Activated CD8-positive, alpha-beta memory T cell treated with anti-CD3 and anti-CD28 coated beads, Interleukin-2, amount 50 U/mL, for 24 hours (primary cell): ENCODE measurements at regions not wholly inside any gene's neighbourhood (a gene's known extent, or its start where the extent isn't known, plus 50 kb on each side); places are given as distances from the start of the nearest gene placed in this dataset.

ENCODE experiments used
- DNase-seq: peaks from one replicate; pipeline ENCODE4 v3.0.0-alpha.2; 2020; ENCODE audit errors: extremely low read depth

DNA sequence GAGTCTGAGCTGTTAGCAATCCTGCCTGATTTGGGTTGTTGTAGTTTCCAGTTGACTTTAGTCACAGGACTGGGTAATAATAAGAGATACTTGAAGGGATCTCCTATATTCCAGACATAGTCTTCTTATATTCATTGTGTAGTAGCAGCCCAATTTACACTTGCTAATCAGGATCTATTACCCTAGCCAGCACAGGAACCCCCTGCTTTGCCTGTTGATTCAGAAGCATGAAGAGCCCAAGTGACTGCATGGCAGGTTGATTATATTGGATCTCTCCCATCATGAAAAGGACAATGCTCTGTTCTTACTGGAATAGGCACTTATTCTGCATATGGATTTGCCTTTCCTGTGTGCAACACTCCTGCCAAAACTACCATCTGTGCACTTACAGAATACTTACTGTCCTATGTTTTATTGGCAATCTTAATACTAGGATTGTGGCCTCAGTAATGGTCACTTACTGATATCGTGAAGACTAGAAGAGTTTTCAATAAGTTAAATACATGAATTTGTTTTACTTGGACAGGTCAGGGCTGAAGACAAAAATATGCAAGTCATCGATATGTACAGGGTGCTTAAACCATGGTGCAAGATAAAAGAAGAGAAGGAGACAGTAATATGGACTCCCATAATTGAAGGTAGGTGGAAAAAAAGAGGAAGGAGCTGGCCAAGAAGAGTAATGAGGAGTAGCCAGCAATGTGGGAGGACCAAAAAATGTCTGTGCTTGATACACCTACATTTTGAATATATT is 304.1 kb downstream of the MCTP2 start:
- no peak for DNase-seq

DNA sequence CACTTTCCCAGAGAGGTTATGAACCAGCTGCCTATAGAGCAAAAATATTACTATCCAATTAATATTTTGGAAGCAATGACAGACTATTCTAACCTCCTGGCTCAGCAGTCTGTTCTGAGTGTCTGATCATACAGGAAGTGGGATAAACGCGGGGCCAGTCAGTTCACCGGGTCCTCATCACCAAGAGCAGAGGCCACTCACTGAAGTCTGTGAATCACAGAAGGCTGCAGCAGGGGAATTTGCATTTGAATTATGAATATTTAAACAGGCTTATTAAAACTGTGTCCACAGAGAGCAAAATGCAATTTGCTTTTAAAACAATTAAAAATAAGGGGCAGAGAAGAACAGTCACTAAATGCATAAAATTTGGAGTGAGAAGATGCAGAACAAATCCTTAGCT is 305.2 kb downstream of the MCTP2 start:
- no peak for DNase-seq

DNA sequence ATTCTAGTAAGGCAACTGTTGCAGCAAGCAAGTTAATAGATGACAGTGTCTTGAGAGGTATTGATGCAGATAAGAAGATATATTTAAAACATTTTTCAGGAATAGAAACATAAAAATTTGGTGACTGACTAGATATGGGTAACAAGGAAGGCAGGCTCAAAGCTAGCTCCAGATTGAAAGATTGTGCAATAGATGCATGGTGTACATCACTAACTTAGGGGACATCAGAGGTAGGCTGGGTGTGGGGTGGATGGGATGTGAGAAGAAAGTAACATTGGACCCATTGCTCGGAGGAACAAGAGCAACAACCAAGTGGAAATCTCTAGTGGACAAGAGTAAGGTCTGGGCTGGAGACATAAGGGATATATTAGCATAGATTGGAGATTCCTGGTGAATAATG is 306.9 kb downstream of the MCTP2 start:
- no peak for DNase-seq

DNA sequence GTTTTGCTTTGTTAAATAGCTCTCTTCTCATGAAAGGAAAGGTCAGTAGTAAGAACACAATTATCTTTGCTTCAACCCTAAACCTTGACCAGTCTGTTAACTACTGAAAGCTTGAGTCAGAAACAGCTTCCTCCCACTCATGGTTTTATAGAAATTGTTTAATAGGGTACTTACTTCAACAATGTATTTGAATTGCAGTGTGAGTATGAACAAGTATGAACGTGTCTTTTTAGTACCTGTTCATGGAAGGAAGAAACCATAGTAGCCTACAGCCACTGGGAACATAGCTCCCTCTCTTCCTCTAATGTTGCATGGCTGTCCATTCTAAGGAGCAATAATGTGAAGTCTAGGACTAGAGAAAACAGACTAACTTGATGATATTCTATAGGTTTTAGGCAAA is 311.0 kb downstream of the MCTP2 start:
- no peak for DNase-seq

DNA sequence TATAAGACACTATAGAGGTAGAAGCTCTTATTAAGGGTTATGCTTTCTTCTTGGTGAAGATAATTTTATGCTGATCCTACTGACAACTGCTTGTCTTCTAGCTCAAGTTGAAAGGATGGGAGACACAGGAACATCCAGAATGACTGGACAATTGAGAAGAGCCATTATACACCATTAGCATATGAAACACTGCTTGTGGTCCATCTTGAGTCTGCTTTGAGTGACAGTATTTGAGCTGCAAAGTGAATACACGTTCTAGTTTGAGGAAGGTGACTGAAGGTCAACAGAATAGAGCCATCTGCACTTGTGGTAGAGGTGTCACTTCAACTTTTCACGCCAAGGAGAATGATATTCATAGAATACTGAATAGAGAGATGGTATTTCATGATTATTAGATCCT is 315.4 kb downstream of the MCTP2 start:
- no peak for DNase-seq

DNA sequence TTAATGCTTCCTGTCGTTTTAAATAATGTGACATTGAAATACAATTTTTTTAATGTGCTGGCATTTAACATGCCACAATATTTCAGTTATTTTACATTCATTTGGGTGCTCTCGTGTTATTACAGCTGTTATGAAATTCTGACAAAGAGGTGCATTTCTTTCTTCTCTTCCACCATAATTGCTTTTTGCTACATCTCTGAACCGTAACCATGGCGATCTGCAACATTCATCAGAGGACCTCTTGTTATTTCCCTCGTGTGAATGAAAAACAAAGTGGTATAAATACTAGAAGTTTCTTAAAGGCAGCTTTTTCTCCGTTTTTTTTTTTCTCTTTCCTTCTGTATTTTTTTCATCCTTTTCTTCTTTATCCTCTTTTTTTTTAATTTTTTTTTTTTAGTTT is 316.4 kb downstream of the MCTP2 start:
- no peak for DNase-seq

DNA sequence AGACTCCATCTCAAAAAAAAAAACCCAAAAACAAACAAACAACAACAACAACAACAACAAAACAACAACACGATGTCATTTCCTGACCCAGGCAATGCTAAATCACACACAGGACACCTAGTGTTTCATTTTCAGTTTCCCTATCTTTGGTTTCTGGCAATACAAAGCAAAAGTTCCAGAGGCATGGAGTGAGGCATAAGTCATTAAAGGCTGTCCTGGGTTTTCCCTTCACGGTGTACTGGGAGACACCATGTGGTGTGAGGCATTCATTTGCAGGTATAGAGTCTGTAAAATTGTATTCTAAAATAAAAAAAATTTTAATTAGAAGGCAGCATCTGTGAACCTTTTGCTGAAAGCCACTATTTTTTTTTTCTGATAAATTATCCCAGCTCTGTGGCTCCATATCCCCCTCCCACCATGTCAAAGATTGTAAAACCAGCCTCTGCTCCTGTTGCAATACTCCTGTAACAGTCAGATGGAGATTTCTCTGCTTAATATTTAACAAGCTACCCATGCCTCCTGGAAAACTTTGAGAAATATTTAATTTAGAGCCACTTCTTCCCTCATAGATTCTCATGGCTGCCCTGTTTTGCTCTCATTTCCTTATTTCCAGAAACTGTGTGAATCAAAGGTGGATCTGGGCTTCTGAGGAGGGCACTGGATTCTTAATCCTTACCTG is 324.6 kb downstream of the MCTP2 start:
- DNase-seq: no peak

DNA sequence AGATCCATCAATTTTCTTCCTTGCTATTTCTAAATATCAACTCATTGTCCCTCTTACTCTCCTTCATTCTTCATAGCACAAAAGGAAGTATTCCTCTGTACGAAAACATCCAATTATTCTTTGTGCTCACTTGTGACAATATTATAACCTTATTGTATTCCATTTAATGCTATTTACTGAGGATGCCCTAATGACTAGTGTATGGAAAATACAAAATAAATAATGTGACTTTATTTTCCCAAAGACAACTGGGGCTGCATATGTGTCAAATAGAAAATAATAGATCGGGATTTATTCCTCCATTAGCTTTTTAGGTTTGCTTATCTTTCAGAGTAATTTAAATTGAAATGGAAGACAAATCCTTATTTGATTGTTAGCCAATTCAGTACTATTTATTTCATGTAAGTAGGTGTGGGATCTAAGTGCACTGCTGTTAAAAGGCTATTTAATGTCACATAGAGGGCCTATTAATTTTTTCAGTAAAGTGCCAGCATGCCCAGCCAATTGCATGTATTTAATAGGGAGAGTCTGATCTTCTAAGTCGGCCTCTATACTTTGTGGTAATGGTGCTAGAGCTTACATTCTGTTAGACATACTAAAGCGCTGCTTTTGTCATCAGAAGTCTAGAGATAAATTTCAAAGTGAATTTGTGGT is 329.8 kb downstream of the MCTP2 start:
- no peak for DNase-seq

DNA sequence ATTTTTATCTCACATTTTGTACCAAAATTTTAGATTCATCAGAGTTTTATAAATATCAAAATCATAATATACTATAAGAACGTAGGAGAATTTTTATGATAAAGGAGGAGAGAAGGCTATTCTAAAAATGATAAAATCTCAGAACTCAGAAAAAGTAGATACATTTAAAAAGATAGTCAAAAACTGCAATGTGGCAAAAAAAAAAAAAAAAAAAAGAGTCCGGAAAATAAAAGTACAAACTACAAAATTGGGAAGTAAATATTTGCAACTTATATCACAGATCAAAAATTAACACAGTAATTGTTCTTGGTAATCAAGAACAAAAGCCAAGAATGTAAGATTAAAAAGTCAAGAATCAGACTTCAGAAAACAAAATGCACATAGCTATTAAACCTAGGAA is 332.1 kb downstream of the MCTP2 start:
- no peak for DNase-seq

DNA sequence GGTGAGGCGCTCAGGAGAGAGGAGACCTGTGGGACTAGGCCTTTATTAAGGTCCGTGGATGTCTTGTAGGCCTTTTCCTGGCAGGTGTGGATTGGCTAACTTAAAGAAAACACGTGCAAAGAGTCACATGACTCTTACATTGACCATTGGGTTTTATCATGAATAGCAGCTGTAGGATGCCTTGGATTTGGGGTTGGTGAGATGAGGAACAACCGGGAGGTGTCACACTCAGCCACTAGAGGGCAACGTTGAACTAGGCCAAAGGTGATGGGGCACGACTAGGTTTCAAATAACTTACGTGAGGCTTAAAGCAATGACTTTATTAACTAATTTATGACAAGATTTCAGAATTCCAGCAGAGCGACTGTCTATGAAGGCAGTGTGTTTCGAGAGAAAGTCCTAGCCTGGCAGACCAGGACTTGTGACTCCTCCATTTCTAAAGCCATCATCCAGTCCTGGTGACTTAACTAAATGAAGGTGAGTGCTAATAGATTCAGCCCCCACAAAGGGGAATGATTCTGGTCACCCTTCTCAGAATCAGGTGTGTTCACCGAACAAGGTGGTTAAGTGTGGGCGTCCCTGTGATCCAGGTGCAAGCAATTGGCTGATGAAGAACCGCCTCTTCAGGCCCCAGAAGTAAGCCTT is 345.6 kb downstream of the MCTP2 start:
- DNase-seq: no peak

DNA sequence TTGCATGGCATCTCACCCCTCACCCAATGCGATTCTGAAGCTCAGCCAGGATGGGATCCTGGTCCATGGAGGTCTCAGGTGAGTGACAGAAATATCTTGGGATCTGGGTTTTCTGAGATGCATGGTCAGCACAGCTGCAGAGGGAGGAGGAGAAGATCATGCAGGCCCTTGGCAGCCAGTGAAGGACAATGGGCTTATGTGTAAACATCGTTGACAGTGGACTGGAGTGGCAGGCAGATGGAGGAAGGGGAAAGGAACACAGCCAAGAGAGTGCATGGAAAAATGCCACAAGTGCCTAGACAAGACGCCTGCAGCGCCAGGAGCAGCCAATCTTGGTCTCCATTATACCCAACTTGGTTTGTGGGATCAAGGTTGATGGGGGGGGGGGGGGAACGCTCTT is 347.9 kb downstream of the MCTP2 start:
- DNase-seq: no peak

DNA sequence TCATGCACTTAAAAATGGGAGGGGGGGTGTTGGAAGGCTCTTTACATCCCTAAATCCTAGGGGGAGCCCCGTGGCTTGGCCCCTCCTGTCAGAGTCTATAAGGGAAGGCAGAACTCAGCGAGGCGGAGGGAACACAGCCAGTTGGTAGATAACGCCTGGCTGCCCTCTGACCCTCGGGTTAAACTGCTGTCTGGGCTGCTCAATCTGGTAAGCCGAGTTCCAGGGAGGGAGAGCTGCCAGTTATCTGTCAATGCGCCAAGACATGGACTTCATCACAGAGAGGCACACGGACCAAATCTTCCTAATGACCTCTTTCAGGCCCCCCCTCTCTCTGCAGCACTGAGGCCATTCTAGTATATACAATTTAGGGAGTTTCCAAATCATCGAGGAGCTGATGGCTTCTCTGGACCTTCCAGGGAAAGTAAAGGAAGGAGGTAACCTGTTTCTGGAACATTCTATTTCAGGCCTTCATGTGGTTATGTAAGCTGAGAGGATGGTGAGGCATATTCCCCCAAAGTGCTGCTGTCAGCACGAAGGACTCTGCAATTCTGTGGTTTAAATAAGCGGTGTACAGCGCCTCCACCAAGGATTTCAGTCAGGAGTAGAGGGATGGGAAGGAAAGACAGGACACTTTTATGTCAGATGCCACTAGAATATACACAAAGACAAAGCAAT is 349.0 kb downstream of the MCTP2 start:
- DNase-seq: no peak

DNA sequence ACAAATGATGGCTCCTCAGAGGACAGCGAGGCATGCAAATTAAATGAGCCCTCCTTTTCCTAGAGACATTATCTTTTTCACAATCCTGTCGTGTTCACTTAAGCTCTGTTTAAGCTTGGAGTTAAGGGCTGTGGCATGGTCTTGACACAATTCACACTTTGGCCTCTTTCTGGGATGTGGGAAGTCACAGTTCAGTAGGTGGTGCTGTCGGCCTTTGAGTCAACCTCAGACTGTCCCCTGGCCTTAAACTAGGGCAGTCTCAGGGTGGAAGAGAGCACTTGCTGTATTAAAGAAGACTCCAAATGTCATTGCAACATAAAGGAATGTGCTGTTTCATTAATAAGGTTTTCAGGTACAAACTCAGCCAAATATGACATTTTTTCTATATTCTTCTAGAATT is 351.0 kb downstream of the MCTP2 start:
- DNase-seq: no peak

DNA sequence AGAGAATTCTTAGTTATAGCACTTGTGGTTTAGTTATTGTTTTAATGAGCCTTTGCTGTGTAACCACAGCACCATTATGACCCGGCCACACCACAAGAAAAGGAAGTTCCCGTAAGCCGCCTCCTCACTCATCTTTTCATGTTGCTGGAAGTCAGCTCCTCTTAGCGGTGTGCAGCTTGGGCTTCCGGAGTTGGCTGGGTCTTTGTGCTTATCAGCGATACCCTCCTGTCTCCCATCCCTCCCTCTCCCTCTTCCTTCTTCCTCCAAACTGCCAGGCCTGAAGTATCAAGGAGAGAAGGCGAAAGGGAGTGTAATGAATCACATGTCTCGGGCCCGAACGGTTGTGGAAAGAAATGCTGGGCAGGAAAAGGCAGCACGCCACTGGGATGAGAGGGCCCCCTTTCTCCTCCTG is 353.5 kb downstream of the MCTP2 start:
- no peak for DNase-seq

DNA sequence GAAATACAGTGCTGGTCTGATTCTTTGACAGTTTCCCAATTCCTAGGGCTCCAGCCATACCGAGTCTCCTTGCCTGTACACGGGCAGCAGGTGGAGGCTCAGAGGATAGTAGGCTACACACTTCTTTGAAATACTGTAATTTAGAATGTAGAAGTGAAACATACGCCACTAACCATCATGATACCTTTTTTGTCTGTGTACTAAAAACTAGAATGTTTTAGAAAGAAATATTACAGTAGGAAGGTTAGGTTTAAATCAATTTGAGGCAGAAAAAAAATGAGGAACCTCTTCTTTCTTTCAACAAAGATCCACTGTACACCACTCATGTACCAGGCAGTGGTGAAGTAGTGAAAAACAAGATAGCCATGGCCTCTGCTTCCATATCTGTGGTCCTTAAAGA is 354.7 kb downstream of the MCTP2 start:
- DNase-seq: no peak

DNA sequence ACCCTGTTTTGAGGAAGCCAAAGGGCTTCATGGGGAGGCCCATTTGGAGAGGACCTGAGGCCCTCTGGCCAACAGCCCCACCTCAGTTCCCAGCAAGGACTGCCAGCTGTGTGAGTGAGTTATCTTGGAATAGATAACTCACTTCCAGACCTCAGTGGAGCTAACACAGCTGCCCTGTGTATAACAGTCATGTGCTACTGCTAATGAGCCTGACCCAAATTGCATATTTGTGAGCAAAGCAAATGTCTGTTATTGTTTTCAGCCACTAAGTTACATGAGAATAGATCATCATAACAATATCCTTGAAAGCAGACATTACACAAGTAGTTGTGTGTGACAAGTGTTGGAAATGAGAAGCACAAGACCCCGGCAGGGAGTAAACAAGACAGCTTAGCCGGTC is 355.8 kb downstream of the MCTP2 start:
- DNase-seq: no peak

DNA sequence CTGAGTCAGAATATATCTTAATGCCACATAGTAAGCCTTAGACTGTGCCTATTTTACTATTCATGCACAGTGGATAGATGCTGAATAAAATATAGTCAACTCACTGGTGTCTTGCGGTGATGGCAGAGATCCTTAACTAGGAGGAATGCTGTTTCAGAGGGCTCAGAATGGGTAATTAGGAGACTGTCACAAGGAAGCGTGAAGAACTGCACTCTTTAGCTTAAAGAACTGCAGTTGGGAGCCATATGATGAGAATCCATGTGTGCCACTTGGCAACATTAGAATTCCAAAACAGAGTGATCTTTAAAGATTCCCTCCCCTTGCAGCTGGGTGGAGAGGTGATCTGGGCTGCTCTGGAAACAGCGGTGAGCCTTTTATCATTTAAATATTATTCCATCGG is 357.6 kb downstream of the MCTP2 start:
- DNase-seq: no peak

DNA sequence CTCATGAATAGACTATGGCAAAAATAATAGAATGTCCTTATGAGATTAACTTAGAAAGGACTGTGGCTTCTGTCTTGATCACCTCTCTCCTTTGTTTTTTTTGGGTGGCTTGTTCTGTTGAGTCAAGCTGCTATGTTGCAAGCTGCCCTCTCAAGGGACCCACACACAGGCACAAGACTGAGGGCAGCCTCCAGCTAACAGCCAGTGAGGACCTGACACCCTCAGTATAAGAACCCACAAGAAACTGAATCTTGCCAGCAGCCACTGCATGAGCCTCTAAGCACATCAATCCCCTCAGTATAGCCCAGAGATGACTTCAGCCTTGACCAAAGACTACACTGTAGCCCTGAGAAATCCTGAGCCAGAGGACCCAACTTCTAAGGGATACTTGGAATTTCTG is 361.1 kb downstream of the MCTP2 start:
- DNase-seq: no peak

DNA sequence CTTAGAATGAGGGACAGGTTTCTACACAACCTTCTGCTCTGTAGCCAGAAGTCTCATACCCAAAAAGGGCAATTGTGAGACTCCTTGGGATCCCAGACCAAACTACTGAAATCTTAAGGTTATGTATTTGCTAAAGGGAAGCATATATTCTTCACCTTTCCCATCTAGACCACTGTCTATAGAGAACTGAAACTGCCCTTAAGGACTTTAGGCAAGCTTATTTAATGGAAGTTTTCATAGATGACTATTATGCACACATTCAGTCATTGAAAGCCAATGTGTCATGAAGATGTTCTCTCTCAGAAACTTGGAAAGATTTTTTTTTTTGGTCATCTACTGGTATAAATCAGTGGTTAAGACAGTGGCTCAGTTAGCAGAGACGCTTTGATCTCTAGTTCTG is 365.3 kb downstream of the MCTP2 start:
- no peak for DNase-seq

DNA sequence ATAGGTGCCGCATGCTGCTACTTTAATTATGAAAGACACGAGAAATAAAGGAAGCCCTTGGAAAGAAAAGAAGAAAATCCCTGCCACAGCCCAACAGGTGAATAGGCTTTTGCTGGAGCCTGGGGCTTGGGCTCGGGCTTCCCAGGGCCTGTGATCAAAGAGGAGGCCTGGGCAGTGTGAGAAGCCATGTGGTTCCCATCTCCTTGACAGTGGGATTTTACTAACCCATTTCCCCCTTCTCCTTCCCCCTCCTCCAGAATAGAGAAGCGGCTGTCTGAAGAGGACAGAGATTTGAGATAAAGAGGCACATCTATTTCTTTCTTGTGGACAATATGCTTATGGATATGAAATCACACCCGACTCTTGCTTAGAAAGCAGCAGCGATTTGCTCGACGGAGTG is 369.1 kb downstream of the MCTP2 start:
- DNase-seq: no peak

DNA sequence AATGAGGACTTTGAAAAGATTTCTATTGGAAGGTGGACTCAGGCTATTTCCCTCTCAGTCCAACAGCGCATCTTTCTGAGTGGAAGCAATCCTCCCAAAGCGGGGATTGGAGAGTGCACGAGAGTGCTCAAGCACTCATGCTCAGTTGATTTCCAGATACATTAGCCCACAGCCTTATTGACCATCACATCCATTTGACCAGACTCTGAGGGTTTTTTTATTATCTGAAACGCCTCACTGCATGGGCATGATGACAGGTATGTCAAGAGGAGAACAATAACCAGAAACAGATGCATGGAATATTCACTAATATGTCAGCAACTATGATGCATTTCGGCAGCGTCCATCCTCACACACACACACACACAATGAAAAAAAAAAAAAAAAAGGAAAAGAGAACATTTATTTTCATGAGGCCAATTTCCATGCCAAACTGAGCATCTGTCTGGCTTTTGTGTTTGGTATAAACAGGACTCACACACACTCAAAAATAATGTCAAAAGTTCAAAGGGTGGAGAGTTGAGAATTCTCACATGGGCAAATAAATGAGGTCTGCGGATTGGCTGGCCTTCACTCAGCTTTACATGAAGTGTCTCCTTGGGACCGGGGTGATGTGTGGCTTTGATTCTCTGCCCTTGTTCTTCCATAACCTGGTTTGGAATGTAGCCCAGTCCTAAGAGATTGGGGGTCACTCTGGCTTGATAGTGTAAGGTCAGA is 371.6 kb downstream of the MCTP2 start:
- DNase-seq: no peak

DNA sequence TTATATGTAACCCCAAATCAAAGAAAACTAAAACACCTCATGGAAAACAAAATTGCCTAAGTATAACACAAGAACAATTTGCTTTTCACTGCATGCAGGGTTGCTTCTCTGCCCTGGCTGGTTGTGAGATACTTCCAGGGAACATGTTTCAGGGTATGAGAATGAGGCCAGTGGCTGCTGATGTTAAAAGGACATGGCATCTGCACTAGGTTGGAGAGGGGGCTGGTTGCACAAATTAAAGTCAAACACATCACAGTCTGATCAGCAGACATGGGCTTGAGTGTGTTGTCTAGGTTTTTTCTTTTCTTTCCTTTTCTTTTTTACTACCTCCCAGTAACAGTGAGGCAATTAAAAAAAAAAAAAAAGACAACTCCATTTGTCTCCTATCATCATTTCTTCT is 374.9 kb downstream of the MCTP2 start:
- no peak for DNase-seq
